ENCODE measurements at regions not wholly inside any gene's neighbourhood (a gene's known extent, or its start where the extent isn't known, plus 50 kb on each side); places are given as distances from the start of the nearest gene placed in this dataset.

DNA sequence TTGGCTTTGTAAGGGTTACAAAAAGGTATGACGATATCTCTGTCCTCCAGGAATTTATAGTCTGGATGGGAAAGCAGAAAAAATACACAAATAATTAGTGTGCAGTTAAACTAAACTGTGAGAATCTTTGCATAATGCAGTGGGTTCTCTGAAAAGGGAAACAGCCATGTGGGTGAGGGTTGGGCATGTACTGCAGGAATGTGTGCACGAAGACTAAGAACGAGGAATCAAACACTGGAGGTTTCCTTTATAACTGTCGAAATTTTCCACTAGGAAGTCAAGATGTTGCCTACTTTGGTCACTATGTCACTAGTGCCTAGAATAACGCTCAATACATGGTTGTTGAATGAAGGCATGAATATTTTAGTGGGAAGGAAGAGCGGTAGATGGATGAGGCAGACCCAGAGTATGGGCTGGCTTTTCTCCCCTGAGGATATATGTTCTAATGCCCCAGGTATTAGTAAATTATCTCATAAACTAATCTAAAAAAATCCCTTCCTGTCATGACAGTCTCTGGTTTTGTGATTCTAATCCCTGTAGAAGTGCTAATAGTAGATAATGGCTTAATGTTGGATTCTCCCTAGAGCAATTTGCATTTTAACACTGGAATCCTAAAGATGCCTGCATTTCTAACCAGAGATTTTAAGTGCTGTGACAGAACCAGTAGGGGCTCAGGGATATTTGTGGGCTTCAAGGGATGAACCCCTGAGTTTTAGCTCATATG, 227.3 kb downstream of the NMUR2 start:
- in situ Hi-C loops (cut with MboI) (no loop called here), intact Hi-C loops (cut with micrococcal nuclease; ENCODE audit: unreplicated experiment) (no loop called here)
- no peak overlapping the region for H3K27ac ChIP-seq (ENCODE audit: control insufficient read depth, insufficient read depth)
- RAD21 ChIA-PET (ENCODE audit: unreplicated experiment): no interaction called here
- no TSS peak for BruUV-seq (replicated peaks)
- no peak for DNase-seq (ENCODE audit: low read depth, low spot score)
- H3K4me1 ChIP-seq (ENCODE audit: control insufficient read depth, insufficient read depth, low read length): no peaks in the 10 kb centered on the region
- SMC1A ChIA-PET (ENCODE audit: uncharacterized antibody, unreplicated experiment): interaction anchor here (0.8 kb wide), 1 partner anchor 19 kb away, joined by 3 read pairs; no protein-coding TSS in a partner anchor
- ATAC-seq: no peak
- H2AFZ ChIP-seq (ENCODE audit: control insufficient read depth, low read depth, low read length): no peak overlapping the region
- H3K9me3 ChIP-seq (replicated peaks; ENCODE audit: control insufficient read depth, insufficient read depth, low read length): no peaks in the 10 kb centered on the region; the same call in 2 of the 3 replicates
- H3K36me3 ChIP-seq (ENCODE audit: control insufficient read depth in 2 of 2, insufficient read depth in 2 of 2, low read length in 1 of 2): no peaks in the 10 kb centered on the region
- no peak overlapping the region for H3K9ac ChIP-seq (ENCODE audit: control insufficient read depth, insufficient read depth, low read length)
- CTCF ChIA-PET: no interaction called here
- POLR2A ChIA-PET: no interaction called here
- no peak for FAIRE-seq
- no peak overlapping the region for H3K4me3 ChIP-seq
- no peaks in the 10 kb centered on the region for H3K27me3 ChIP-seq (replicated peaks in 1 of 2; ENCODE audit: control insufficient read depth in 2 of 2, insufficient read depth in 2 of 2, low read length in 1 of 2)
- no peak overlapping the region for H3K4me2 ChIP-seq (ENCODE audit: control insufficient read depth, insufficient read depth)
- 9% methylated on average over 6 of the region's 6 CpGs for WGBS (ENCODE audit: insufficient coverage, insufficient replicate concordance, low lambda C conversion rate, missing lambda C conversion rate)
- no peaks in the 10 kb centered on the region for H4K20me1 ChIP-seq (ENCODE audit: control insufficient read depth, insufficient read depth)
- H3K79me2 ChIP-seq (ENCODE audit: control insufficient read depth, insufficient read depth, low read length): no peaks in the 10 kb centered on the region
- TF ChIP-seq NR2C2 (IDR thresholded peaks at IDR 0.05; ENCODE audit: borderline replicate concordance, control insufficient read depth, insufficient read length, low read depth) (no peak), TCF7 (IDR thresholded peaks at IDR 0.05; ENCODE audit: borderline replicate concordance) (no peak), CREB1 (IDR thresholded peaks at IDR 0.05; ENCODE audit: low read depth) (no peak), SREBF2 (IDR thresholded peaks at IDR 0.05; ENCODE audit: low read length) (no peak), SUZ12 (IDR thresholded peaks at IDR 0.05; ENCODE audit: unreplicated experiment) (no peak), ATF7 (IDR thresholded peaks at IDR 0.05; ENCODE audit: low read depth) (no peak), EP300 (IDR thresholded peaks at IDR 0.05; ENCODE audit: borderline replicate concordance in 1 of 2, control insufficient read depth in 1 of 2, low read depth in 2 of 2, low read length in 2 of 2) (no peak), KAT2A (conservative IDR thresholded peaks at IDR 0.05; ENCODE audit: control insufficient read depth, low read depth, low read length) (no peak), TAF1 (IDR thresholded peaks at IDR 0.05; ENCODE audit: borderline replicate concordance, low read depth, low read length) (no peak), RAD21 (IDR thresholded peaks at IDR 0.05; ENCODE audit: insufficient read depth, low read depth, low read length) (no peak), SMAD5 (IDR thresholded peaks at IDR 0.05; ENCODE audit: low read depth) (no peak), ZNF207 (IDR thresholded peaks at IDR 0.05; ENCODE audit: borderline replicate concordance) (no peak), PAX5 (IDR thresholded peaks at IDR 0.05; ENCODE audit: borderline replicate concordance, low read depth, low read length) (no peak), SP1 (IDR thresholded peaks at IDR 0.05; ENCODE audit: low read depth, low read length) (no peak)
- TF ChIP-seq, protein P1, sequence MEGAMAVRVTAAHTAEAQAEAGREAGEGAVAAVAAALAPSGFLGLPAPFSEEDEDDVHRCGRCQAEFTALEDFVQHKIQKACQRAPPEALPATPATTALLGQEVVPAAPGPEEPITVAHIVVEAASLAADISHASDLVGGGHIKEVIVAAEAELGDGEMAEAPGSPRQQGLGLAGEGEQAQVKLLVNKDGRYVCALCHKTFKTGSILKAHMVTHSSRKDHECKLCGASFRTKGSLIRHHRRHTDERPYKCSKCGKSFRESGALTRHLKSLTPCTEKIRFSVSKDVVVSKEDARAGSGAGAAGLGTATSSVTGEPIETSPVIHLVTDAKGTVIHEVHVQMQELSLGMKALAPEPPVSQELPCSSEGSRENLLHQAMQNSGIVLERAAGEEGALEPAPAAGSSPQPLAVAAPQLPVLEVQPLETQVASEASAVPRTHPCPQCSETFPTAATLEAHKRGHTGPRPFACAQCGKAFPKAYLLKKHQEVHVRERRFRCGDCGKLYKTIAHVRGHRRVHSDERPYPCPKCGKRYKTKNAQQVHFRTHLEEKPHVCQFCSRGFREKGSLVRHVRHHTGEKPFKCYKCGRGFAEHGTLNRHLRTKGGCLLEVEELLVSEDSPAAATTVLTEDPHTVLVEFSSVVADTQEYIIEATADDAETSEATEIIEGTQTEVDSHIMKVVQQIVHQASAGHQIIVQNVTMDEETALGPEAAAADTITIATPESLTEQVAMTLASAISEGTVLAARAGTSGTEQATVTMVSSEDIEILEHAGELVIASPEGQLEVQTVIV (IDR thresholded peaks at IDR 0.05; ENCODE audit: borderline replicate concordance, partially characterized antibody): no peak
- TF ChIP-seq, protein P2, sequence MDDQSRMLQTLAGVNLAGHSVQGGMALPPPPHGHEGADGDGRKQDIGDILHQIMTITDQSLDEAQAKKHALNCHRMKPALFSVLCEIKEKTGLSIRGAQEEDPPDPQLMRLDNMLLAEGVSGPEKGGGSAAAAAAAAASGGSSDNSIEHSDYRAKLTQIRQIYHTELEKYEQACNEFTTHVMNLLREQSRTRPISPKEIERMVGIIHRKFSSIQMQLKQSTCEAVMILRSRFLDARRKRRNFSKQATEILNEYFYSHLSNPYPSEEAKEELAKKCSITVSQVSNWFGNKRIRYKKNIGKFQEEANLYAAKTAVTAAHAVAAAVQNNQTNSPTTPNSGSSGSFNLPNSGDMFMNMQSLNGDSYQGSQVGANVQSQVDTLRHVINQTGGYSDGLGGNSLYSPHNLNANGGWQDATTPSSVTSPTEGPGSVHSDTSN (IDR thresholded peaks at IDR 0.05; ENCODE audit: insufficient replicate concordance, low read depth, low read length): no peak
- TF ChIP-seq, protein P3, sequence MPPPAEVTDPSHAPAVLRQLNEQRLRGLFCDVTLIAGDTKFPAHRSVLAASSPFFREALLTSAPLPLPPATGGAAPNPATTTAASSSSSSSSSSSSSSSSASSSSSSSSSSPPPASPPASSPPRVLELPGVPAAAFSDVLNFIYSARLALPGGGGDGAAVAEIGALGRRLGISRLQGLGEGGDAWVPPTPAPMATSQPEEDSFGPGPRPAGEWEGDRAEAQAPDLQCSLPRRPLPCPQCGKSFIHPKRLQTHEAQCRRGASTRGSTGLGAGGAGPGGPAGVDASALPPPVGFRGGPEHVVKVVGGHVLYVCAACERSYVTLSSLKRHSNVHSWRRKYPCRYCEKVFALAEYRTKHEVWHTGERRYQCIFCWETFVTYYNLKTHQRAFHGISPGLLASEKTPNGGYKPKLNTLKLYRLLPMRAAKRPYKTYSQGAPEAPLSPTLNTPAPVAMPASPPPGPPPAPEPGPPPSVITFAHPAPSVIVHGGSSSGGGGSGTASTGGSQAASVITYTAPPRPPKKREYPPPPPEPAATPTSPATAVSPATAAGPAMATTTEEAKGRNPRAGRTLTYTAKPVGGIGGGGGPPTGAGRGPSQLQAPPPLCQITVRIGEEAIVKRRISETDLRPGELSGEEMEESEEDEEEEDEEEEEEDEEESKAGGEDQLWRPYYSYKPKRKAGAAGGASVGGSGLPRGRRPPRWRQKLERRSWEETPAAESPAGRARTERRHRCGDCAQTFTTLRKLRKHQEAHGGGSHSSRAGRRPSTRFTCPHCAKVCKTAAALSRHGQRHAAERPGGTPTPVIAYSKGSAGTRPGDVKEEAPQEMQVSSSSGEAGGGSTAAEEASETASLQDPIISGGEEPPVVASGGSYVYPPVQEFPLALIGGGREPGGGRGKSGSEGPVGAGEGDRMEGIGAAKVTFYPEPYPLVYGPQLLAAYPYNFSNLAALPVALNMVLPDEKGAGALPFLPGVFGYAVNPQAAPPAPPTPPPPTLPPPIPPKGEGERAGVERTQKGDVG (CRISPR knock-in tag; IDR thresholded peaks at IDR 0.05): no peak
